ENCODE measurements at regions not wholly inside any gene's neighbourhood (a gene's known extent, or its start where the extent isn't known, plus 50 kb on each side); places are given as distances from the start of the nearest gene placed in this dataset.

- no peak for TF ChIP-seq CTCF (IDR thresholded peaks at IDR 0.05; ENCODE audit: insufficient read depth, low read depth, low read length)
- TF ChIP-seq EZH2 (IDR thresholded peaks at IDR 0.05; ENCODE audit: insufficient read depth, low read length), result no peak
These were observed 294.3 kb downstream of the GUCY2F start for GRCh38 chrX:109187473-109188168.
